Mucosa of descending colon (tissue), 3 donors: ENCODE measurements at regions not wholly inside any gene's neighbourhood (a gene's known extent, or its start where the extent isn't known, plus 50 kb on each side); places are given as distances from the start of the nearest gene placed in this dataset.
"Not testable (repeated sequence)": the region's sequence is repeated elsewhere in the genome, so short reads cannot be mapped to it uniquely, and the experiment has no call there.

Experiments used
- ATAC-seq: fragments of 200-7000 bp; cut with Tn5 transposase; one replicate; pipeline ENCODE4 v1.9.1; 2020; ENCODE audit warnings: mild to moderate bottlenecking, moderate library complexity
- DNase-seq, 3 donors: peaks; one replicate each; pipeline ENCODE4 v3.0.0-alpha.2; 2020
- H3K36me3 ChIP-seq: fragments of 200-600 bp; one replicate; pipeline ENCODE4 v1.8.0; 2021; ENCODE audit warnings: low read depth, mild to moderate bottlenecking
- H3K4me1 ChIP-seq: fragments of 200-600 bp; one replicate; pipeline ENCODE4 v1.8.0; 2021; ENCODE audit warnings: low read depth, mild to moderate bottlenecking
- H3K4me3 ChIP-seq: fragments of 200-600 bp; one replicate; pipeline ENCODE4 v1.8.0; 2021; ENCODE audit warnings: mild to moderate bottlenecking
- H3K9me3 ChIP-seq: fragments of 200-600 bp; one replicate; pipeline ENCODE4 v1.8.0; 2021; ENCODE audit warnings: mild to moderate bottlenecking
- intact Hi-C, 2 donors: fragments of 100-400 bp; cut with DNase I in 1 of 2; cut with micrococcal nuclease in 1 of 2; formaldehyde crosslinking; loops; one replicate each; pipeline versions ENCODE4 v1.11.0 to v1.11.1; 2022; cut with DNase I, micrococcal nuclease
- TF ChIP-seq, protein P1 (sequence below): fragments of 200-600 bp; IDR thresholded peaks from one replicate; pipeline ENCODE4 v1.8.0; 2022; ENCODE audit warnings: antibody characterized with exemption, mild to moderate bottlenecking
- donor health status: DM: no; HTN: no; CAD: no; lungs with moderate emphysema.
- donor health status: DM: no; HTN: no; CAD: no.
- donor health status: DM: no; HTN: yes; CAD: no.

DNA sequence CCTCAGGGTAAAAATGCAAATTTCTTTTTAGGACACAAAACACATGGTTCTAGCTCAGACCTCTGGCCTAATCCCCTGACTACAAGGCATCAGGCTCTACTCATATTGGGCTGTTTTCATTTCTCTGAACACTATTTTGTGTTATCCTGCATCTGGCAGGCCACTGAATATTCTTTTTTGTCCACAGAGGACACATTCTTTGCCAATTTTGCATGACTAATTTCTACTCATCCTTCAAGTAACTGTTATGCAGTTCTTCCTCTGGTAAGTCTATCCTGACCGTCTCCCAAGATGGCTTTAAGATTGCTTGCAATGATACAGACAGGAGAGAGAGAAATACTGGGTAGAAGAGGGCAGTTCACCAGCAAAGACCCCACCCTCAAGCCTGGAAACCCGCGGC, 107.6 kb upstream of the RGPD4 start:
- no peaks in the 10 kb centered on the region for H3K36me3 ChIP-seq
- H3K4me1 ChIP-seq, result no peaks in the 10 kb centered on the region
- ATAC-seq (no peak), DNase-seq (no peak)
- TF ChIP-seq, protein P1, sequence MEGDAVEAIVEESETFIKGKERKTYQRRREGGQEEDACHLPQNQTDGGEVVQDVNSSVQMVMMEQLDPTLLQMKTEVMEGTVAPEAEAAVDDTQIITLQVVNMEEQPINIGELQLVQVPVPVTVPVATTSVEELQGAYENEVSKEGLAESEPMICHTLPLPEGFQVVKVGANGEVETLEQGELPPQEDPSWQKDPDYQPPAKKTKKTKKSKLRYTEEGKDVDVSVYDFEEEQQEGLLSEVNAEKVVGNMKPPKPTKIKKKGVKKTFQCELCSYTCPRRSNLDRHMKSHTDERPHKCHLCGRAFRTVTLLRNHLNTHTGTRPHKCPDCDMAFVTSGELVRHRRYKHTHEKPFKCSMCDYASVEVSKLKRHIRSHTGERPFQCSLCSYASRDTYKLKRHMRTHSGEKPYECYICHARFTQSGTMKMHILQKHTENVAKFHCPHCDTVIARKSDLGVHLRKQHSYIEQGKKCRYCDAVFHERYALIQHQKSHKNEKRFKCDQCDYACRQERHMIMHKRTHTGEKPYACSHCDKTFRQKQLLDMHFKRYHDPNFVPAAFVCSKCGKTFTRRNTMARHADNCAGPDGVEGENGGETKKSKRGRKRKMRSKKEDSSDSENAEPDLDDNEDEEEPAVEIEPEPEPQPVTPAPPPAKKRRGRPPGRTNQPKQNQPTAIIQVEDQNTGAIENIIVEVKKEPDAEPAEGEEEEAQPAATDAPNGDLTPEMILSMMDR, result no peak
- no peaks in the 10 kb centered on the region for H3K9me3 ChIP-seq
- intact Hi-C loops, result no loop called here
- H3K4me3 ChIP-seq, result no peak overlapping the region

DNA sequence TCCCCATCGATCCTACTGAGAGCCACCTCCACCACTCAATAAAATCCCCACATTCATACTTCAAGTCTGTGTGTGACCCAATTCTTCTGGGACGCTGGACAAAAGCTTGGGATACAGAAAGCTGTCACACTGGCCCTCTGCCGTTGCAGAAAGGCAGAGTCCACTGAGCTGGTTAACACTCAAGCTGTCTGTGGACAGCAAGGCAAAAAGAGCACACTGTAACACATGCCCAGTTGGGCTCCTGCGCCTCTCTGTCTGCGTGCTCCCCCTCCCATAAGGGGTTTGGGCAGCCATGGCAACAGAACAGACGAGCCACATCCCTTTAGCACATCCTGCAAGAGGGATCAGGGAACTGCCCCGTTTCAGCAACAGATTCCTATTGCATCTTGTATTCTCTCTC, 106.9 kb upstream of the RGPD4 start:
- Histone ChIP-seq H3K36me3 (no peaks in the 10 kb centered on the region), H3K9me3 (no peaks in the 10 kb centered on the region), H3K4me1 (no peaks in the 10 kb centered on the region), H3K4me3 (no peak overlapping the region)
- TF ChIP-seq, protein P1, result no peak
- DNase-seq (no peak), ATAC-seq (no peak)
- intact Hi-C loops, result no loop called here

DNA sequence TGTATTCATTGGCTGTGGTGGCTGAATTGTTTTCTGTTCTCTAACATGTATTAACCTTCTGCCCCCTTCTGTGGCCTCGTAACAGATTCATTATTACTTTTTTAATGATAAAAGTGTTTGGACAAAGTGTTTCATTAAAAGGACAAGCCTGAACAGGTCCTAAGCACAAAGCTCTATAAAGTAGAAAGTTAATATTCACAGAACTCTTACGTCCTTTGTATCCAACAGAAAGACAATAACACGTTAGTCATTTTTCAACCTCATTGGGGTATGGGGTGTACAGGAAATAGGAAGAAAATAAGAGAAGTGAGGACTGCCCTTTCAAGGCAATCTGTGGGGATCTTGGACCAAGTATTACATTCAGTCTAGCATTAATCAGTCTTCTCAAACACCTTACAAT, 105.5 kb upstream of the RGPD4 start:
- no peaks in the 10 kb centered on the region for H3K9me3 ChIP-seq
- intact Hi-C loops, result no loop called here
- TF ChIP-seq, protein P1, result no peak
- DNase-seq (no peak), ATAC-seq (no peak)
- no peaks in the 10 kb centered on the region for H3K4me1 ChIP-seq
- no peak overlapping the region for H3K4me3 ChIP-seq
- H3K36me3 ChIP-seq, result no peaks in the 10 kb centered on the region

DNA sequence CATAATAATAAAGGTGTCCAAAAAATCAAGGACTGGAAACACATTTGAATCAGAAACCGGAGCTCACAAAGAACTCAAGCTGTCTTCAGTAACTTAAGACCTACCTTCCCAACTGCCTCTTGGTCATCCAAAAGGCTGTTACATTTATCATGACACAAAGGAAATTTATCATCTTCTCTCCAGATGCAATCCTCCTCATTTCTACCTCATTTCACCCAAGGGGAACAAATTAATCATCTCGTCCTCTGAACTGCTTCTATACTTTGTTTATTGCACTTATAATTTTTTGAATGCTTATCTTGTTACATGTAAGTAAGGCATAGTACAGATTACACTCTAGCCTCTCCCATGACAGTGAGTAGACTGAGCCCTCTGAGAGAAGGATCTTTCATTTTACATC, 105.1 kb upstream of the RGPD4 start:
- Histone ChIP-seq H3K9me3 (no peaks in the 10 kb centered on the region), H3K36me3 (no peaks in the 10 kb centered on the region), H3K4me3 (no peak overlapping the region), H3K4me1 (no peaks in the 10 kb centered on the region)
- DNase-seq, result no peak
- no peak for ATAC-seq
- TF ChIP-seq, protein P1, result no peak
- intact Hi-C loops, result no loop called here

DNA sequence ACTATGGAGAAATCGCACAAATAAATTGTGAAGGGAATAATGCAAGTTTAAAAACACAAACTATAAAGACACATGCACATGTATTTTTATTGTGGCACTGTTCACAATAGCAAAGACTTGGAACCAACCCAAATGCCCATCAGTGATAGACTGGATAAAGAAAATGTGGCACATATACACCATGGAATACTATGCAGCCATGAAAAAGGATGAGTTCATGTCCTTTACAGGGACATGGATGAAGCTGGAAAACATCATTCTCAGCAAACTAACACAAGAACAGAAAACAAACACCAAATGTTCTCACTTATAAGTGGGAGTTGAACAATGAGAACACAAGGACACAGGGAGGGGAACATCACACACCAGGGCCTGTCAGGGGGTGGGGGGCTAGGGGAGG, 100.9 kb upstream of the RGPD4 start:
- H3K4me3 ChIP-seq, intact Hi-C loops, DNase-seq, H3K4me1 ChIP-seq, ATAC-seq, H3K9me3 ChIP-seq, H3K36me3 ChIP-seq: not testable (repeated sequence)

DNA sequence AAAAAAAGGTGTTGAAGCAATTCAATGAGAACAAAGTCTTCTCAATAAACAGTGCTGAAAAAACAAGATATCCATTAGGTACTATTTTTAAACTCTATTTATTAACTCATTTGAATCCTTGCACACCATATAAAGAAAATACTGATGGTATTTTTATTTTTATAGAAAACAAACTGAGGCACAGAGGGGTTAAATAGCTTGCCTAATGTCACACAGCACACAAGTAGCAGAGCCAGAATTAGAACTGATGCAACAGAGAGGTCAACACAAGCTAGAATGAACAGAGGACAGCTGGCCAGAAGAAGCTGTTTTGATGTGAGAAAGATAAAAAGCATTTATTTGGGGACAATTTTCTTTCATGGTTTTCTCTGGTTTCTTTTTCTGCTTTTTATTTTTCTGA, 99.4 kb upstream of the RGPD4 start:
- Histone ChIP-seq H3K4me1 (no peaks in the 10 kb centered on the region), H3K4me3 (no peak overlapping the region), H3K36me3 (no peaks in the 10 kb centered on the region), H3K9me3 (no peaks in the 10 kb centered on the region)
- intact Hi-C loops, result no loop called here
- ATAC-seq (no peak), DNase-seq (no peak)
- TF ChIP-seq, protein P1, result no peak
